ENCODE measurements at regions not wholly inside any gene's neighbourhood (a gene's known extent, or its start where the extent isn't known, plus 50 kb on each side); places are given as distances from the start of the nearest gene placed in this dataset.

GRCh38 chr12:114272071-114272470, 133.9 kb downstream of the TBX5 start:
- H3K36me3 ChIP-seq (ENCODE audit: control insufficient read depth, insufficient read depth, low read length) = no peaks in the 10 kb centered on the region
- H3K27me3 Mint-ChIP-seq (ENCODE audit: low read depth in 2 of 2) = peaks cover 4 to 29% of the 10 kb centered on the region in 2 donors
- H3K36me3 Mint-ChIP-seq = no peaks in the 10 kb centered on the region
- H3K4me1 Mint-ChIP-seq = no peaks in the 10 kb centered on the region
- H3K4me3 Mint-ChIP-seq = no peak overlapping the region
- H3K4me3 ChIP-seq (ENCODE audit: low read length) = no peak overlapping the region
- H3K27ac Mint-ChIP-seq = no peak overlapping the region
- H3K27me3 ChIP-seq (ENCODE audit: control insufficient read depth, insufficient read depth, low read length) = no peaks in the 10 kb centered on the region
- no peaks in the 10 kb centered on the region for H3K9me3 Mint-ChIP-seq
- WGBS (ENCODE audit: insufficient coverage) = 28% methylated on average over 2 of the region's 2 CpGs
- H3K27ac ChIP-seq (ENCODE audit: low read length) = no peak overlapping the region
- intact Hi-C loops (cut with micrococcal nuclease) = no loop called here
- H3K9me3 ChIP-seq (ENCODE audit: control insufficient read depth, insufficient read depth, low read length) = no peaks in the 10 kb centered on the region
- ATAC-seq (no peak), DNase-seq (no peak)
- H3K4me1 ChIP-seq (ENCODE audit: control insufficient read depth, insufficient read depth, low read length) = no peaks in the 10 kb centered on the region
- no peak for TF ChIP-seq CTCF (IDR thresholded peaks at IDR 0.05)

GRCh38 chr12:114269153-114269552, 136.8 kb downstream of the TBX5 start:
- no peak for TF ChIP-seq CTCF (IDR thresholded peaks at IDR 0.05)
- Mint-ChIP-seq H3K9me3 (peaks cover 0 to under 1% of the 10 kb centered on the region in 2 donors), H3K4me1 (no peaks in the 10 kb centered on the region), H3K36me3 (no peaks in the 10 kb centered on the region), H3K27ac (no peak overlapping the region), H3K27me3 (ENCODE audit: low read depth in 2 of 2) (peaks cover 4 to 18% of the 10 kb centered on the region in 2 donors), H3K4me3 (no peak overlapping the region)
- no peaks in the 10 kb centered on the region for H3K4me1 ChIP-seq (ENCODE audit: control insufficient read depth, insufficient read depth, low read length)
- H3K27me3 ChIP-seq (ENCODE audit: control insufficient read depth, insufficient read depth, low read length) = no peaks in the 10 kb centered on the region
- H3K27ac ChIP-seq (ENCODE audit: low read length) = no peak overlapping the region
- H3K9me3 ChIP-seq (ENCODE audit: control insufficient read depth, insufficient read depth, low read length) = no peaks in the 10 kb centered on the region
- no peak overlapping the region for H3K4me3 ChIP-seq (ENCODE audit: low read length)
- intact Hi-C loops (cut with micrococcal nuclease) = no loop called here
- DNase-seq (no peak), ATAC-seq (no peak)
- 56% methylated on average over 2 of the region's 2 CpGs for WGBS (ENCODE audit: insufficient coverage)
- H3K36me3 ChIP-seq (ENCODE audit: control insufficient read depth, insufficient read depth, low read length) = no peaks in the 10 kb centered on the region

GRCh38 chr12:114266536-114266935, 139.4 kb downstream of the TBX5 start:
- no peak for ATAC-seq
- no peaks in the 10 kb centered on the region for H3K9me3 ChIP-seq (ENCODE audit: control insufficient read depth, insufficient read depth, low read length)
- Mint-ChIP-seq H3K27me3 (ENCODE audit: low read depth in 2 of 2) (peaks cover 4 to 17% of the 10 kb centered on the region in 2 donors), H3K4me3 (no peak overlapping the region), H3K36me3 (no peaks in the 10 kb centered on the region), H3K27ac (no peak overlapping the region), H3K9me3 (peaks cover 0 to 2% of the 10 kb centered on the region in 2 donors), H3K4me1 (no peaks in the 10 kb centered on the region)
- H3K36me3 ChIP-seq (ENCODE audit: control insufficient read depth, insufficient read depth, low read length) = no peaks in the 10 kb centered on the region
- TF ChIP-seq CTCF (IDR thresholded peaks at IDR 0.05) = no peak
- H3K4me3 ChIP-seq (ENCODE audit: low read length) = no peak overlapping the region
- intact Hi-C loops (cut with micrococcal nuclease) = no loop called here
- no peaks in the 10 kb centered on the region for H3K4me1 ChIP-seq (ENCODE audit: control insufficient read depth, insufficient read depth, low read length)
- no peaks in the 10 kb centered on the region for H3K27me3 ChIP-seq (ENCODE audit: control insufficient read depth, insufficient read depth, low read length)
- WGBS (ENCODE audit: insufficient coverage) = 54% methylated on average over 1 of the region's 1 CpG
- DNase-seq = no peak
- H3K27ac ChIP-seq (ENCODE audit: low read length) = no peak overlapping the region

- DNase-seq (no peak), ATAC-seq (no peak)
- Mint-ChIP-seq H3K27ac (no peak overlapping the region), H3K27me3 (ENCODE audit: low read depth in 2 of 2) (peaks cover 4 to 8% of the 10 kb centered on the region in 2 donors), H3K9me3 (peaks cover 0 to 2% of the 10 kb centered on the region in 2 donors), H3K4me3 (no peak overlapping the region), H3K36me3 (no peaks in the 10 kb centered on the region), H3K4me1 (no peaks in the 10 kb centered on the region)
- Histone ChIP-seq H3K4me1 (ENCODE audit: control insufficient read depth, insufficient read depth, low read length) (no peaks in the 10 kb centered on the region), H3K36me3 (ENCODE audit: control insufficient read depth, insufficient read depth, low read length) (no peaks in the 10 kb centered on the region), H3K27me3 (ENCODE audit: control insufficient read depth, insufficient read depth, low read length) (no peaks in the 10 kb centered on the region), H3K27ac (ENCODE audit: low read length) (no peak overlapping the region), H3K4me3 (ENCODE audit: low read length) (no peak overlapping the region), H3K9me3 (ENCODE audit: control insufficient read depth, insufficient read depth, low read length) (no peaks in the 10 kb centered on the region)
- no peak for TF ChIP-seq CTCF (IDR thresholded peaks at IDR 0.05)
- WGBS (ENCODE audit: insufficient coverage) = 84% methylated on average over 3 of the region's 3 CpGs
- intact Hi-C loops (cut with micrococcal nuclease) = no loop called here
These were observed 140.9 kb downstream of the TBX5 start for GRCh38 chr12:114265036-114265435.
